ENCODE measurements at regions not wholly inside any gene's neighbourhood (a gene's known extent, or its start where the extent isn't known, plus 50 kb on each side); places are given as distances from the start of the nearest gene placed in this dataset.

DNA sequence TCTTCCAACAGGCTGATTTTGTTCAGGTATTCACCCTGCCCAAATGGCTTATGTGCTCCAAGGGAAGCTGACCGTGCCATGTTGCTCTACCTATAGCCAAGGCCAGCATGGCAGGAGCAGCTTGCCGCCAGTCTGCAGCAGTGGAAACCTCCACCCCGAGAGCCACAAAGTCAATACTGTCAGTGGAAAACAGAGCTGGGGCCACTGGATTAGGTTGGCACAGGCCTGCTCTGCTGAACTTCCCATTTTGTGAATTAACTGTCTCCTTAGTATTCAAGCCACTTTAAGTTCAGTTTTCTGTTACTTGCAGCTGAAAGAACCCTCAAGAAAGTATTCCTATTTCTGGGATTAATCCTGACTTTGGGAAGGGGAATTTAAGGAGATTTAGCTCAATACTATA, 63.8 kb upstream of the XCR1 start:
- Histone ChIP-seq H3K4me3 (no peak overlapping the region), H3K36me3 (no peaks in the 10 kb centered on the region), H3K4me1 (ENCODE audit: low read depth) (no peaks in the 10 kb centered on the region), H3K27ac (no peak overlapping the region), H3K9me3 (ENCODE audit: low read depth) (no peaks in the 10 kb centered on the region), H3K27me3 (no peaks in the 10 kb centered on the region)
- DNase-seq (ENCODE audit: low read depth in 1 of 2, low spot score in 1 of 2) = no peak
- TF ChIP-seq, protein P1, sequence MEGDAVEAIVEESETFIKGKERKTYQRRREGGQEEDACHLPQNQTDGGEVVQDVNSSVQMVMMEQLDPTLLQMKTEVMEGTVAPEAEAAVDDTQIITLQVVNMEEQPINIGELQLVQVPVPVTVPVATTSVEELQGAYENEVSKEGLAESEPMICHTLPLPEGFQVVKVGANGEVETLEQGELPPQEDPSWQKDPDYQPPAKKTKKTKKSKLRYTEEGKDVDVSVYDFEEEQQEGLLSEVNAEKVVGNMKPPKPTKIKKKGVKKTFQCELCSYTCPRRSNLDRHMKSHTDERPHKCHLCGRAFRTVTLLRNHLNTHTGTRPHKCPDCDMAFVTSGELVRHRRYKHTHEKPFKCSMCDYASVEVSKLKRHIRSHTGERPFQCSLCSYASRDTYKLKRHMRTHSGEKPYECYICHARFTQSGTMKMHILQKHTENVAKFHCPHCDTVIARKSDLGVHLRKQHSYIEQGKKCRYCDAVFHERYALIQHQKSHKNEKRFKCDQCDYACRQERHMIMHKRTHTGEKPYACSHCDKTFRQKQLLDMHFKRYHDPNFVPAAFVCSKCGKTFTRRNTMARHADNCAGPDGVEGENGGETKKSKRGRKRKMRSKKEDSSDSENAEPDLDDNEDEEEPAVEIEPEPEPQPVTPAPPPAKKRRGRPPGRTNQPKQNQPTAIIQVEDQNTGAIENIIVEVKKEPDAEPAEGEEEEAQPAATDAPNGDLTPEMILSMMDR (IDR thresholded peaks at IDR 0.05; ENCODE audit: low read depth, low read length) = no peak

DNA sequence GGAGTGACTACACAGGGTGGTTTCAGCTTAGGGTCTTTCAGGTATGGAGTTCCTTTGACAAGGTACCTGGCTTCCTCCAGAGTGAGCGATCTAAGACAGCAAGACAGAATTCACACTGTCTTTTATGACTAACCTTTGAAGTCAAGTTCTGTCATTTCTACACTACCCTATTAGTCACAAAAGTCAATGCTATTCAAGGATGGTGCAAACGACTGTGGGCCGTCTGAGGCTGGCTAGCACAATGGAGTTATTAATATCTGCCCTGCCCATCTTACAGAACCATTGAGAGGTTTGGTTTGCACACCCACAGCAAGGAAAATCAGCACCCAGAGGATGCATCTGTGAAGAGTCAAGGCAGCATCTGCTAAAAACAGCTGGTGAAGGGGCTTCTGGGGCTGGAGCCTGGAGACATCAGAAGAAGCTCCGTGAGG, 62.9 kb upstream of the XCR1 start:
- TF ChIP-seq, protein P1 (IDR thresholded peaks at IDR 0.05; ENCODE audit: low read depth, low read length) = no peak

DNA sequence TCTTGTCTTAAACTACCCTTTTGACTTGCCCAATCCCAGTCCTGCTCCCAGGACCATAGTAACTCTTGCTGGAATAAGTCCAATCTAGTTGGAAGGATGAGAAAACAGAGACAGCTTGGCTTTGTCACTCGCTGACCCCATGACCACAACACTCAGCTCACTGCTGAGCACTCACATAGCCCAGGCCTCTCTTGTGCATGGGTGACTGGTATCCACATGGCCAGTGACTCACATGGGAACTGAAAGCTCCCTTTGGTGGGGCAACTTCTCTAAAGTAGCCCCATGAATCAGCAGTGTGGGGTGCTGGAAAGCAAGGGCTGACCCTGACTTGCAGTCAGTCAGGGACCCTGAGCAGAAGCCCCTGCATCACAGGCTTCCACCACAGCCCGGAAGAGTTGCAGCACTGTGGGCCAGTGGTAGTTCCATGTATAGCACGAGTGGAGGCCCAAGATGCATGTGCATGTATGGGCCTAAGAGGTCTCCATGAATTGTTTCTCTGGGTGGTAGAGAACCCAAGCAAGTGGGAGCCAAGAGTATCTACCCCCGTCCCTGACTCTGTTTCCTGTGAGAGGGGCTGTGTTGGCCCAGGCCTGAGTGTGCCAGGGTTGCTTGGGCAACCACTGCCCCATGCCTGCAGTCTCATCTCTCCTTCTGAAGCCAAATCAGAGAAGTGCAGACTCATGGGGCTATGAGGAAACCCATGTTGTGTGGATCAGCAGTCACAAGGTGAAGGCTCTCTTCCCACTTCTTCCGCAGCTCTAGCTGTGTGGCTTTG, 62.1 kb upstream of the XCR1 start:
- Histone ChIP-seq H3K4me1 (ENCODE audit: low read depth) (no peaks in the 10 kb centered on the region), H3K36me3 (no peaks in the 10 kb centered on the region), H3K27ac (no peak overlapping the region), H3K27me3 (no peaks in the 10 kb centered on the region), H3K9me3 (ENCODE audit: low read depth) (no peaks in the 10 kb centered on the region), H3K4me3 (no peak overlapping the region)
- DNase-seq (ENCODE audit: low read depth in 1 of 2, low spot score in 1 of 2) = peak in 1 of 2 donors; percentile 83
- TF ChIP-seq, protein P1 (IDR thresholded peaks at IDR 0.05; ENCODE audit: low read depth, low read length) = no peak

More for the DNA sequence above, 62.9 kb upstream of the XCR1 start:
- no peak overlapping the region for H3K27ac ChIP-seq
- no peaks in the 10 kb centered on the region for H3K27me3 ChIP-seq
- H3K36me3 ChIP-seq = no peaks in the 10 kb centered on the region
- DNase-seq (ENCODE audit: low read depth in 1 of 2, low spot score in 1 of 2) = no peak
- H3K9me3 ChIP-seq (ENCODE audit: low read depth) = no peaks in the 10 kb centered on the region
- H3K4me1 ChIP-seq (ENCODE audit: low read depth) = no peaks in the 10 kb centered on the region
- no peak overlapping the region for H3K4me3 ChIP-seq

DNA sequence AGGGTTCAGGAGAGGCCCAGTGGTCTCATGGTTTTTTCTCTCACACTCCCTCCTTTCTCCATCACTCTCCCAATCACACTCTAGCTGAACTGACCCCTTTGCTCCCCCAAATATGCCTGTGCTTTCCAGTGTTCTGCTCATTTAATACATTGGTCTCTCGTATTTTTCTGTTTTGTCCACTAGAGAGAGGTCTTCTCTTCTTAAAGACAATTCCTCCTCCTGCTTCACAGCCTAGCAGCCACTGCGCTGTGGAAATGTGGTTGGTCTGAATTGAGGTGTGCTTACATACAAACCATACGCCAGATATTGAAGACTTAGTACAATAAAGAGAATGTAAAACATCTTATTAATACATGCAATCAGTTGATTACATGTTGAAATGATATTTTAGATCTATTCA, 60.6 kb upstream of the XCR1 start:
- no peaks in the 10 kb centered on the region for H3K4me1 ChIP-seq (ENCODE audit: low read depth)
- no peak overlapping the region for H3K27ac ChIP-seq
- TF ChIP-seq, protein P1 (IDR thresholded peaks at IDR 0.05; ENCODE audit: low read depth, low read length) = peak; percentile 41
- no peaks in the 10 kb centered on the region for H3K27me3 ChIP-seq
- H3K4me3 ChIP-seq = no peak overlapping the region
- H3K36me3 ChIP-seq = no peaks in the 10 kb centered on the region
- peak in 1 of 2 donors; percentile 67 for DNase-seq (ENCODE audit: low read depth in 1 of 2, low spot score in 1 of 2)
- H3K9me3 ChIP-seq (ENCODE audit: low read depth) = no peaks in the 10 kb centered on the region

DNA sequence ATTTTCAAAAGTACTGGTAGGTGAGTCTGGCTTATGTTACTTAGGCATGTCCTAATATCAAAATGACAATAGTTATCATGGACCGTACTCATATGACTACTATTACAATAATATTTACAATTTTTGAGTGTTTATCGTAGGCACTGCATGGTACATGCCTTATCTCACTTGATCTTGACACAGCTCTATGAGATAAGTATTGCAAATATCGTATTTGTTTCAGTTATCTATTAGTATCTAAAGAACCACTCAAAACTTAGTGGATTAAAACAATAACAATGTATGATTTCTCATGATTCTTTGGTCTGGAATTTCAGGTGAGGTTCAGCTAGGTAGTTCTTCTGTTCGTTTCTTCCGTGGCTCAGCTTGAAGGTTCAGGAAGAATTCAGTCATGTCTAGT, 59.7 kb upstream of the XCR1 start:
- TF ChIP-seq, protein P1 (IDR thresholded peaks at IDR 0.05; ENCODE audit: low read depth, low read length) = no peak
- no peaks in the 10 kb centered on the region for H3K27me3 ChIP-seq
- H3K9me3 ChIP-seq (ENCODE audit: low read depth) = no peaks in the 10 kb centered on the region

More for the DNA sequence above, 59.7 kb upstream of the XCR1 start:
- DNase-seq (ENCODE audit: low read depth in 1 of 2, low spot score in 1 of 2) = no peak
- Histone ChIP-seq H3K36me3 (no peaks in the 10 kb centered on the region), H3K4me1 (ENCODE audit: low read depth) (no peaks in the 10 kb centered on the region), H3K27ac (no peak overlapping the region), H3K4me3 (no peak overlapping the region)
